Gastroesophageal sphincter (tissue), 3 donors: ENCODE measurements at regions not wholly inside any gene's neighbourhood (a gene's known extent, or its start where the extent isn't known, plus 50 kb on each side); places are given as distances from the start of the nearest gene placed in this dataset.

ENCODE experiments used
- EP300 ChIP-seq: sonication (generic); formaldehyde crosslinking; IDR thresholded peaks from one replicate; pipeline ENCODE4 v1.6.1; 2017; ENCODE audit warnings: antibody characterized with exemption, mild to moderate bottlenecking
- POLR2A ChIP-seq, 2 donors: fragments of 450-650 bp; IDR thresholded peaks; one replicate each; pipeline ENCODE4 v1.6.1; 2017; ENCODE audit warnings: antibody characterized with exemption in 2 of 2, mild to moderate bottlenecking in 2 of 2, moderate library complexity in 1 of 2
- POLR2AphosphoS5 ChIP-seq: sonication (generic); formaldehyde crosslinking; IDR thresholded peaks from one replicate; pipeline ENCODE4 v1.6.1; 2017; ENCODE audit warnings: antibody characterized with exemption
- TF ChIP-seq, protein P1 (sequence below), 4 experiments: fragments of 200-600 bp in 2 of 4; fragments of 450-650 bp in 2 of 4; sonication (generic) in 1 of 4; IDR thresholded peaks; one replicate each; pipeline ENCODE4 v1.5.1; 2017 to 2019; ENCODE audit warnings: antibody characterized with exemption in 4 of 4, mild to moderate bottlenecking in 2 of 4, moderate library complexity in 2 of 4

DNA sequence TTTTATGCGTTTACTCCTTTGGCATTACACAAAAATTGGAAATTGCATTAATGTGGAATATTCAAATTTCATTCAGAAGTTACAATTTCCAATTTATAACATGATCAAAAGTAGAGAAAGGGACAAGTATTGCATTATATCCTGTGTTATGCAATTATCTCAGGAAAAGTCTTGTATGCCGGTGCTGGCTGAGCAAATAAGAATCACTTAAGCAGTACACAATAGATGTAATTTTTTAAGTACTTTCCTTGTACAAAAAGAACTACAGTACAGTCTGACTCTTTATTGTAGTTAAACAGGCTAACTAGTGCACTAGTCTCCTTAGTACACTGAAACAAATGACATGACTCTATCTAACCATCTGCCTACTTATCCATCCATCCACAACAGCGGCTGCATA is 493.2 kb upstream of the KCNMB2 start:
- TF ChIP-seq, protein P1, sequence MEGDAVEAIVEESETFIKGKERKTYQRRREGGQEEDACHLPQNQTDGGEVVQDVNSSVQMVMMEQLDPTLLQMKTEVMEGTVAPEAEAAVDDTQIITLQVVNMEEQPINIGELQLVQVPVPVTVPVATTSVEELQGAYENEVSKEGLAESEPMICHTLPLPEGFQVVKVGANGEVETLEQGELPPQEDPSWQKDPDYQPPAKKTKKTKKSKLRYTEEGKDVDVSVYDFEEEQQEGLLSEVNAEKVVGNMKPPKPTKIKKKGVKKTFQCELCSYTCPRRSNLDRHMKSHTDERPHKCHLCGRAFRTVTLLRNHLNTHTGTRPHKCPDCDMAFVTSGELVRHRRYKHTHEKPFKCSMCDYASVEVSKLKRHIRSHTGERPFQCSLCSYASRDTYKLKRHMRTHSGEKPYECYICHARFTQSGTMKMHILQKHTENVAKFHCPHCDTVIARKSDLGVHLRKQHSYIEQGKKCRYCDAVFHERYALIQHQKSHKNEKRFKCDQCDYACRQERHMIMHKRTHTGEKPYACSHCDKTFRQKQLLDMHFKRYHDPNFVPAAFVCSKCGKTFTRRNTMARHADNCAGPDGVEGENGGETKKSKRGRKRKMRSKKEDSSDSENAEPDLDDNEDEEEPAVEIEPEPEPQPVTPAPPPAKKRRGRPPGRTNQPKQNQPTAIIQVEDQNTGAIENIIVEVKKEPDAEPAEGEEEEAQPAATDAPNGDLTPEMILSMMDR (IDR thresholded peaks at IDR 0.05): no peak
- TF ChIP-seq POLR2A (IDR thresholded peaks at IDR 0.05) (no peak), EP300 (no peak), POLR2AphosphoS5 (no peak)
